ENCODE measurements at regions not wholly inside any gene's neighbourhood (a gene's known extent, or its start where the extent isn't known, plus 50 kb on each side); places are given as distances from the start of the nearest gene placed in this dataset.
"Not testable (repeated sequence)": the region's sequence is repeated elsewhere in the genome, so short reads cannot be mapped to it uniquely, and the experiment has no call there.

GRCh38 chr10:109405338-109405737, 518.0 kb downstream of the XPNPEP1 start:
- no peak for DNase-seq (ENCODE audit: low read depth)

- DNase-seq (ENCODE audit: low read depth): no peak
Measured at GRCh38 chr10:109403551-109403950, 519.8 kb downstream of the XPNPEP1 start.

GRCh38 chr10:109393425-109393824, 529.9 kb downstream of the XPNPEP1 start:
- no peak for DNase-seq (ENCODE audit: low read depth)

GRCh38 chr10:109386921-109387320, 536.4 kb downstream of the XPNPEP1 start:
- DNase-seq (ENCODE audit: low read depth): no peak

- DNase-seq (ENCODE audit: low read depth): no peak
Measured at GRCh38 chr10:109386101-109386500, 537.2 kb downstream of the XPNPEP1 start.

GRCh38 chr10:109379186-109379585, 544.1 kb downstream of the XPNPEP1 start:
- DNase-seq (ENCODE audit: low read depth): no peak

- no peak for DNase-seq (ENCODE audit: low read depth)
Measured at GRCh38 chr10:109374215-109374614, 549.1 kb downstream of the XPNPEP1 start.

GRCh38 chr10:109359316-109359715, 564.0 kb downstream of the XPNPEP1 start:
- no peak for DNase-seq (ENCODE audit: low read depth)

GRCh38 chr10:109358325-109358724, 565.0 kb downstream of the XPNPEP1 start:
- DNase-seq (ENCODE audit: low read depth): no peak

GRCh38 chr10:109348324-109348723, 575.0 kb downstream of the XPNPEP1 start:
- no peak for DNase-seq (ENCODE audit: low read depth)

GRCh38 chr10:109343293-109343692, 580.0 kb downstream of the XPNPEP1 start:
- DNase-seq (ENCODE audit: low read depth): no peak

GRCh38 chr10:109341986-109342385, 581.3 kb downstream of the XPNPEP1 start:
- no peak for DNase-seq (ENCODE audit: low read depth)

- DNase-seq (ENCODE audit: low read depth): no peak
Measured at GRCh38 chr10:109328001-109328400, 595.3 kb downstream of the XPNPEP1 start.

GRCh38 chr10:109327266-109327665, 596.0 kb downstream of the XPNPEP1 start:
- DNase-seq (ENCODE audit: low read depth): no peak

GRCh38 chr10:109324721-109325120, 598.6 kb downstream of the XPNPEP1 start:
- no peak for DNase-seq (ENCODE audit: low read depth)

GRCh38 chr10:109317746-109318366, 605.5 kb downstream of the XPNPEP1 start:
- no peak for DNase-seq (ENCODE audit: low read depth)

GRCh38 chr10:109314016-109314415, 609.3 kb downstream of the XPNPEP1 start:
- not testable (repeated sequence) for DNase-seq (ENCODE audit: low read depth)

- DNase-seq (ENCODE audit: low read depth): not testable (repeated sequence)
Measured at GRCh38 chr10:109312555-109312954, 610.8 kb downstream of the XPNPEP1 start.

GRCh38 chr10:109308971-109309370, 614.3 kb downstream of the XPNPEP1 start:
- DNase-seq (ENCODE audit: low read depth): no peak

- not testable (repeated sequence) for DNase-seq (ENCODE audit: low read depth)
Measured at GRCh38 chr10:109307102-109307501, 616.2 kb downstream of the XPNPEP1 start.

GRCh38 chr10:109306698-109307097, 616.6 kb downstream of the XPNPEP1 start:
- DNase-seq (ENCODE audit: low read depth): no peak

GRCh38 chr10:109287858-109288257, 635.5 kb downstream of the XPNPEP1 start:
- DNase-seq (ENCODE audit: low read depth): no peak

GRCh38 chr10:109282510-109282909, 640.8 kb downstream of the XPNPEP1 start:
- no peak for DNase-seq (ENCODE audit: low read depth)

- no peak for DNase-seq (ENCODE audit: low read depth)
Measured at GRCh38 chr10:109281347-109281746, 642.0 kb downstream of the XPNPEP1 start.
